GM18907 (cell line): ENCODE measurements at regions not wholly inside any gene's neighbourhood (a gene's known extent, or its start where the extent isn't known, plus 50 kb on each side); places are given as distances from the start of the nearest gene placed in this dataset.
A peak's percentile ranks its signal among the peaks of the same experiment; 100 is the strongest.
"Not testable (repeated sequence)": the region's sequence is repeated elsewhere in the genome, so short reads cannot be mapped to it uniquely, and the experiment has no call there.

Experiments
- ATAC-seq: cut with Tn5 transposase; IDR thresholded peaks from one replicate; pipeline ENCODE4 v1.9.1; 2021; ENCODE audit warnings: mild to moderate bottlenecking, moderate library complexity; ENCODE audit not compliant: unreplicated experiment

- no peak for ATAC-seq
These were observed 56.3 kb upstream of the ZNF92 start for GRCh38 chr7:65317372-65317771.

GRCh38 chr7:65310761-65311160, 62.9 kb upstream of the ZNF92 start:
- no peak for ATAC-seq

GRCh38 chr7:65308300-65308678, 65.4 kb upstream of the ZNF92 start:
- no peak for ATAC-seq

GRCh38 chr7:65307651-65308299, 65.9 kb upstream of the ZNF92 start:
- peak; percentile 83 for ATAC-seq

- no peak for ATAC-seq
These were observed 69.5 kb upstream of the ZNF92 start for GRCh38 chr7:65304175-65304574.

GRCh38 chr7:65302883-65303282, 70.8 kb upstream of the ZNF92 start:
- no peak for ATAC-seq

- ATAC-seq = no peak
These were observed 72.6 kb upstream of the ZNF92 start for GRCh38 chr7:65301007-65301406.

GRCh38 chr7:65295409-65295808, 78.2 kb upstream of the ZNF92 start:
- ATAC-seq = no peak

- ATAC-seq = not testable (repeated sequence)
These were observed 83.3 kb upstream of the ZNF92 start for GRCh38 chr7:65290340-65290739.

- no peak for ATAC-seq
These were observed 86.6 kb upstream of the ZNF92 start for GRCh38 chr7:65287023-65287422.

GRCh38 chr7:65285906-65286864, 87.5 kb upstream of the ZNF92 start:
- no peak for ATAC-seq

GRCh38 chr7:65285241-65285640, 88.4 kb upstream of the ZNF92 start:
- ATAC-seq = not testable (repeated sequence)

GRCh38 chr7:65279795-65280194, 93.9 kb upstream of the ZNF92 start:
- no peak for ATAC-seq

GRCh38 chr7:65276822-65277221, 96.8 kb upstream of the ZNF92 start:
- ATAC-seq = no peak

GRCh38 chr7:65271502-65271901, 102.2 kb upstream of the ZNF92 start:
- not testable (repeated sequence) for ATAC-seq

GRCh38 chr7:65269150-65269856, 104.4 kb upstream of the ZNF92 start:
- peak; percentile 98 for ATAC-seq

GRCh38 chr7:65268782-65269149, 104.9 kb upstream of the ZNF92 start:
- ATAC-seq = no peak

- no peak for ATAC-seq
These were observed 107.6 kb upstream of the ZNF92 start for GRCh38 chr7:65265933-65266519.

GRCh38 chr7:65264258-65264657, 109.4 kb upstream of the ZNF92 start:
- no peak for ATAC-seq

GRCh38 chr7:65260673-65261072, 113.0 kb upstream of the ZNF92 start:
- ATAC-seq = not testable (repeated sequence)

GRCh38 chr7:65259864-65260525, 113.7 kb upstream of the ZNF92 start:
- ATAC-seq = not testable (repeated sequence)
